ENCODE measurements at regions not wholly inside any gene's neighbourhood (a gene's known extent, or its start where the extent isn't known, plus 50 kb on each side); places are given as distances from the start of the nearest gene placed in this dataset.

GRCh38 chr11:21811572-21811971 lies 381.3 kb upstream of the ANO5 start:
- H3K9ac ChIP-seq (ENCODE audit: insufficient read depth in 1 of 2, low read depth in 2 of 2, low read length in 2 of 2), result no peak overlapping the region
- no peaks in the 10 kb centered on the region for H3K36me3 ChIP-seq (ENCODE audit: control insufficient read depth, insufficient read depth, low read length)
- no peaks in the 10 kb centered on the region for H4K20me1 ChIP-seq (replicated peaks; ENCODE audit: control insufficient read depth, insufficient read depth, low read length)
- POLR2A ChIA-PET, result interaction anchor here (0.6 kb wide), 1 partner anchor 136 kb away, joined by 3 read pairs; no protein-coding TSS in a partner anchor
- BruUV-seq (replicated peaks), result no TSS peak
- in situ Hi-C loops (cut with MboI) (no loop called here), intact Hi-C loops (cut with micrococcal nuclease) (no loop called here)
- no peak overlapping the region for H3K27ac ChIP-seq (ENCODE audit: extremely low read depth, low read depth, low read length)
- no peak for FAIRE-seq
- CTCF ChIA-PET (ENCODE audit: low intra/inter-chr PET ratio), result no interaction called here
- no peak overlapping the region for H3K4me3 ChIP-seq
- TF ChIP-seq TEAD1 (CRISPR knock-in tag; IDR thresholded peaks at IDR 0.05) (no peak), YY1 (IDR thresholded peaks at IDR 0.05; ENCODE audit: borderline replicate concordance in 1 of 3, control insufficient read depth in 1 of 3, extremely low read depth in 1 of 3, insufficient read depth in 3 of 3, insufficient read length in 1 of 3, insufficient replicate concordance in 2 of 3, low read depth in 1 of 3, low read length in 2 of 3) (no peak), POU5F1 (IDR thresholded peaks at IDR 0.05; ENCODE audit: borderline replicate concordance, low read depth, low read length, partially characterized antibody) (no peak), TOE1 (IDR thresholded peaks at IDR 0.05; ENCODE audit: borderline replicate concordance) (no peak), TOE1 (CRISPR knock-in tag; IDR thresholded peaks at IDR 0.05; ENCODE audit: borderline replicate concordance, low read depth) (no peak), NR4A1 (CRISPR knock-in tag; IDR thresholded peaks at IDR 0.05) (no peak), NR4A1 (tag; IDR thresholded peaks at IDR 0.05) (no peak), ZNF316 (IDR thresholded peaks at IDR 0.05) (no peak), ATF7 (IDR thresholded peaks at IDR 0.05) (no peak)
- H3K9me3 ChIP-seq (replicated peaks; ENCODE audit: control insufficient read depth, insufficient read depth, low read depth, low read length), result no peaks in the 10 kb centered on the region
- no peak overlapping the region for H2AFZ ChIP-seq (ENCODE audit: low read depth, low read length)
- H3K4me1 ChIP-seq (replicated peaks in 1 of 2; ENCODE audit: control insufficient read depth in 2 of 2, insufficient read depth in 2 of 2, low read length in 2 of 2), result no peaks in the 10 kb centered on the region
- H3K4me2 ChIP-seq (ENCODE audit: insufficient read depth, low read length), result no peak overlapping the region
- 0% methylated on average over 4 of the region's 4 CpGs for WGBS (ENCODE audit: insufficient coverage, low coverage, missing lambda C conversion rate)
- no peak for ATAC-seq
- DNase-seq (ENCODE audit: extremely low read depth in 1 of 4, low spot score in 3 of 4), result no peak
- no peaks in the 10 kb centered on the region for H3K27me3 ChIP-seq (ENCODE audit: control insufficient read depth in 2 of 2, insufficient read depth in 2 of 2, low read length in 2 of 2)
- H3K79me2 ChIP-seq (ENCODE audit: control insufficient read depth, insufficient read depth, low read length), result no peaks in the 10 kb centered on the region
- no peaks in the 10 kb centered on the region for H3K9me1 ChIP-seq (ENCODE audit: control insufficient read depth, insufficient read depth, low read length)
